HEK293 (cell line): ENCODE measurements at regions not wholly inside any gene's neighbourhood (a gene's known extent, or its start where the extent isn't known, plus 50 kb on each side); places are given as distances from the start of the nearest gene placed in this dataset.

Experiments
- CTCF ChIA-PET: fragments of 350-600 bp; formaldehyde crosslinking; extraction: SDS; loops from one replicate; lab custom pipeline; 2021; ENCODE audit warnings: antibody characterized with exemption; lab: Yijun Ruan, JAX
- POLR2A ChIA-PET: fragments of 300-600 bp; formaldehyde crosslinking; extraction: SDS; loops from one replicate; lab custom pipeline; 2020; ENCODE audit warnings: antibody characterized with exemption, inconsistent platforms; lab: Yijun Ruan, JAX
- H3K27ac ChIP-seq: fragments of 200-500 bp; sonication (Bioruptor generic); 2 replicates; pipeline ENCODE4 v1.5.1; 2014; ENCODE audit warnings: low read depth, low read length, control low read depth, inconsistent platforms; ENCODE audit errors: extremely low read depth
- H3K36me3 ChIP-seq, 2 experiments: fragments of 200-500 bp in 1 of 2; sonication (Bioruptor generic) in 1 of 2; 1 replicate in 1 of 2; 2 replicates in 1 of 2; pipeline ENCODE4 v1.5.1; 2014 to 2017; ENCODE audit warnings: inconsistent platforms in 2 of 2, low read length in 2 of 2; ENCODE audit not compliant: control insufficient read depth in 2 of 2, insufficient read depth in 1 of 2
- H3K4me1 ChIP-seq: fragments of 200-500 bp; sonication (Bioruptor generic); 2 replicates; pipeline ENCODE4 v1.5.1; 2014; ENCODE audit warnings: mild to moderate bottlenecking, low read length, inconsistent platforms; ENCODE audit not compliant: control insufficient read depth, insufficient read depth
- H3K4me3 ChIP-seq: 2 replicates; pipeline ENCODE4 v1.5.1; 2011; ENCODE audit warnings: low read depth, mild to moderate bottlenecking, control low read depth, low read length, moderate library complexity
- H3K9me3 ChIP-seq: fragments of 200-500 bp; sonication (Bioruptor generic); 2 replicates; pipeline ENCODE4 v1.5.1; 2014; ENCODE audit warnings: low read depth, low read length, inconsistent platforms; ENCODE audit not compliant: control insufficient read depth, insufficient read depth
- BCL11B ChIP-seq: fragments of 450-650 bp; formaldehyde crosslinking; IDR thresholded peaks from 2 replicates; pipeline ENCODE4 v1.5.1; 2016; ENCODE audit warnings: low read depth, missing biosample characterization, missing genetic modification characterization
- GFI1B ChIP-seq: fragments of 450-650 bp; formaldehyde crosslinking; IDR thresholded peaks from 2 replicates; pipeline ENCODE4 v1.5.1; 2016; ENCODE audit warnings: missing biosample characterization, missing genetic modification characterization
- KLF16 ChIP-seq: fragments of 450-650 bp; formaldehyde crosslinking; IDR thresholded peaks from 2 replicates; pipeline ENCODE4 v1.5.1; 2017; ENCODE audit warnings: missing biosample characterization, missing genetic modification characterization
- KLF17 ChIP-seq: fragments of 450-650 bp; formaldehyde crosslinking; IDR thresholded peaks from 2 replicates; pipeline ENCODE4 v1.5.1; 2016; ENCODE audit warnings: missing biosample characterization, missing genetic modification characterization
- KLF9 ChIP-seq: fragments of 450-650 bp; formaldehyde crosslinking; IDR thresholded peaks from 2 replicates; pipeline ENCODE4 v1.5.1; 2016; ENCODE audit warnings: missing biosample characterization, missing genetic modification characterization, low read depth
- PRDM4 ChIP-seq: fragments of 450-650 bp; formaldehyde crosslinking; IDR thresholded peaks from 2 replicates; pipeline ENCODE4 v1.5.1; 2017; ENCODE audit warnings: missing biosample characterization, missing genetic modification characterization
- ZFP69B ChIP-seq: fragments of 450-650 bp; formaldehyde crosslinking; IDR thresholded peaks from 2 replicates; pipeline ENCODE4 v1.5.1; 2016; ENCODE audit warnings: missing biosample characterization, missing genetic modification characterization
- ZNF10 ChIP-seq: fragments of 450-650 bp; formaldehyde crosslinking; IDR thresholded peaks from 2 replicates; pipeline ENCODE4 v1.5.1; 2017; ENCODE audit warnings: missing biosample characterization, missing genetic modification characterization
- ZNF138 ChIP-seq: fragments of 450-650 bp; formaldehyde crosslinking; IDR thresholded peaks from 2 replicates; pipeline ENCODE4 v1.5.1; 2016; ENCODE audit warnings: missing biosample characterization, missing genetic modification characterization, borderline replicate concordance
- ZNF140 ChIP-seq: fragments of 450-650 bp; formaldehyde crosslinking; IDR thresholded peaks from 2 replicates; pipeline ENCODE4 v1.5.1; 2016; ENCODE audit warnings: missing biosample characterization, missing genetic modification characterization
- ZNF23 ChIP-seq: fragments of 450-650 bp; formaldehyde crosslinking; IDR thresholded peaks from 2 replicates; pipeline ENCODE4 v1.5.1; 2016; ENCODE audit warnings: missing biosample characterization, missing genetic modification characterization, borderline replicate concordance
- ZNF335 ChIP-seq: fragments of 450-650 bp; formaldehyde crosslinking; conservative IDR thresholded peaks from 2 replicates; pipeline ENCODE4 v1.5.1; 2016; ENCODE audit warnings: missing biosample characterization, missing genetic modification characterization
- ZNF391 ChIP-seq: fragments of 450-650 bp; formaldehyde crosslinking; IDR thresholded peaks from 2 replicates; pipeline ENCODE4 v1.5.1; 2016; ENCODE audit warnings: low read depth, missing biosample characterization, missing genetic modification characterization, borderline replicate concordance
- ZNF423 ChIP-seq: fragments of 450-650 bp; formaldehyde crosslinking; IDR thresholded peaks from 2 replicates; pipeline ENCODE4 v1.5.1; 2016; ENCODE audit warnings: missing biosample characterization, missing genetic modification characterization
- ZNF555 ChIP-seq: fragments of 450-650 bp; formaldehyde crosslinking; conservative IDR thresholded peaks from 2 replicates; pipeline ENCODE4 v1.5.1; 2017; ENCODE audit warnings: missing biosample characterization, mild to moderate bottlenecking, missing genetic modification characterization, inconsistent platforms
- ZNF558 ChIP-seq: fragments of 450-650 bp; formaldehyde crosslinking; IDR thresholded peaks from 2 replicates; pipeline ENCODE4 v1.5.1; 2016; ENCODE audit warnings: missing biosample characterization, missing genetic modification characterization
- ZNF626 ChIP-seq: fragments of 450-650 bp; sonication (Bioruptor Pico); formaldehyde crosslinking; IDR thresholded peaks from 2 replicates; pipeline ENCODE4 v1.5.1; 2018; ENCODE audit warnings: missing biosample characterization, missing genetic modification characterization, inconsistent platforms
- ZNF76 ChIP-seq: fragments of 450-650 bp; formaldehyde crosslinking; IDR thresholded peaks from 2 replicates; pipeline ENCODE4; 2016; ENCODE audit warnings: low read depth, missing biosample characterization, missing genetic modification characterization, borderline replicate concordance
- TF ChIP-seq, protein P1 (sequence below): fragments of 450-650 bp; formaldehyde crosslinking; IDR thresholded peaks from 2 replicates; pipeline ENCODE4 v1.5.1; 2016; ENCODE audit warnings: missing biosample characterization, missing genetic modification characterization
- TF ChIP-seq, protein P2 (sequence below): fragments of 450-650 bp; formaldehyde crosslinking; IDR thresholded peaks from 2 replicates; pipeline ENCODE4 v1.5.1; 2016; ENCODE audit warnings: missing biosample characterization, missing genetic modification characterization
- TF ChIP-seq, protein P3 (sequence below): fragments of 450-650 bp; formaldehyde crosslinking; IDR thresholded peaks from 2 replicates; pipeline ENCODE4 v1.5.1; 2017; ENCODE audit warnings: missing biosample characterization, missing genetic modification characterization

DNA sequence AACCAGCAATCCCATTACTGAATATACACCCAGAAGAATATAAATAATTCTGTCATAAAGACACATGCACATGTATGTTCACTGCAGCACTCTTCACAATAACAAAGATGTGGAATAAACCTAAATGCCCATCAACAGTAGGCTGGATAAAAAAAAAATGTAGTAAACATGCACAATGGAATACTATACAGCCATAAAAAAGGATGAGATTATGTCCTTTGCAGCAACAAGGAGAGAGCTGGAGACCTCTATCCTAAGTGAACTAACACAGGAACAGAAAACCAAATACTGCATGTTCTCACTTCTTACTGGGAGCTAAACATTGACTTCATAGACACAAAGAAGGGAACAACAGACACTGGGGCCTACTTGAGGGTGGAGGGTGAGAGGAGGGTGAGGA lies 2067.7 kb downstream of the ARAP2 start:
- H3K36me3 ChIP-seq, result no peaks in the 10 kb centered on the region
- no peak overlapping the region for H3K27ac ChIP-seq
- ChIA-PET POLR2A (no interaction called here), CTCF (no interaction called here)
- no peaks in the 10 kb centered on the region for H3K9me3 ChIP-seq
- H3K4me1 ChIP-seq, result no peaks in the 10 kb centered on the region
- TF ChIP-seq, protein P1, sequence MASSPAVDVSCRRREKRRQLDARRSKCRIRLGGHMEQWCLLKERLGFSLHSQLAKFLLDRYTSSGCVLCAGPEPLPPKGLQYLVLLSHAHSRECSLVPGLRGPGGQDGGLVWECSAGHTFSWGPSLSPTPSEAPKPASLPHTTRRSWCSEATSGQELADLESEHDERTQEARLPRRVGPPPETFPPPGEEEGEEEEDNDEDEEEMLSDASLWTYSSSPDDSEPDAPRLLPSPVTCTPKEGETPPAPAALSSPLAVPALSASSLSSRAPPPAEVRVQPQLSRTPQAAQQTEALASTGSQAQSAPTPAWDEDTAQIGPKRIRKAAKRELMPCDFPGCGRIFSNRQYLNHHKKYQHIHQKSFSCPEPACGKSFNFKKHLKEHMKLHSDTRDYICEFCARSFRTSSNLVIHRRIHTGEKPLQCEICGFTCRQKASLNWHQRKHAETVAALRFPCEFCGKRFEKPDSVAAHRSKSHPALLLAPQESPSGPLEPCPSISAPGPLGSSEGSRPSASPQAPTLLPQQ (tag by site-specific recombination), result no peak
- TF ChIP-seq ZNF391 (tag by site-specific recombination), result no peak
- no peak for TF ChIP-seq KLF9 (tag by site-specific recombination)
- no peak for TF ChIP-seq ZNF626 (tag by site-specific recombination)
- H3K4me3 ChIP-seq, result no peak overlapping the region

DNA sequence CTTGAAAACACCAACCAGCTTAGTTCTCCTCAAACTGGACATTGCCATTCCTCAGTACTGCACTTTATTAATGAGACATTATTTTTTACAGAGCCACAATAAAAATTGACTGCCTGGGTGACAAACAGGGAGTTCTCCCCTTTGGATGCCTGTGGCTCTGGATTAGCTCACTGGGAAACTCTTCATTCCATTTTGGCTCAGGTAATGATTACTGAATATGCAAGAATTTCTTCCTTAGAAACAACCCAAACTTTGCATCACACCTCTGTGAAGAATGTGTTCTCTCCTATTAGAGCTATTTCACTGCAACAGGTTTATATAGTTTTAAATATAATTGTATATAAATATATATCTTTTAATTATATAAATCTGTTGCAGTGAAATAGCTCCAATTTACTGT lies 2065.8 kb downstream of the ARAP2 start:
- no peak overlapping the region for H3K4me3 ChIP-seq
- no peaks in the 10 kb centered on the region for H3K9me3 ChIP-seq
- POLR2A ChIA-PET, result no interaction called here
- no peak overlapping the region for H3K27ac ChIP-seq
- TF ChIP-seq ZNF138 (tag by site-specific recombination), result no peak
- TF ChIP-seq ZNF558, result no peak
- no peak for TF ChIP-seq ZFP69B (tag by site-specific recombination)
- TF ChIP-seq BCL11B (tag by site-specific recombination), result no peak
- TF ChIP-seq ZNF10 (tag by site-specific recombination), result no peak
- TF ChIP-seq, protein P2, sequence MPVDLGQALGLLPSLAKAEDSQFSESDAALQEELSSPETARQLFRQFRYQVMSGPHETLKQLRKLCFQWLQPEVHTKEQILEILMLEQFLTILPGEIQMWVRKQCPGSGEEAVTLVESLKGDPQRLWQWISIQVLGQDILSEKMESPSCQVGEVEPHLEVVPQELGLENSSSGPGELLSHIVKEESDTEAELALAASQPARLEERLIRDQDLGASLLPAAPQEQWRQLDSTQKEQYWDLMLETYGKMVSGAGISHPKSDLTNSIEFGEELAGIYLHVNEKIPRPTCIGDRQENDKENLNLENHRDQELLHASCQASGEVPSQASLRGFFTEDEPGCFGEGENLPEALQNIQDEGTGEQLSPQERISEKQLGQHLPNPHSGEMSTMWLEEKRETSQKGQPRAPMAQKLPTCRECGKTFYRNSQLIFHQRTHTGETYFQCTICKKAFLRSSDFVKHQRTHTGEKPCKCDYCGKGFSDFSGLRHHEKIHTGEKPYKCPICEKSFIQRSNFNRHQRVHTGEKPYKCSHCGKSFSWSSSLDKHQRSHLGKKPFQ (tag by site-specific recombination), result no peak
- no peak for TF ChIP-seq KLF17 (tag by site-specific recombination)
- TF ChIP-seq ZNF23 (tag by site-specific recombination), result no peak
- TF ChIP-seq, protein P3, sequence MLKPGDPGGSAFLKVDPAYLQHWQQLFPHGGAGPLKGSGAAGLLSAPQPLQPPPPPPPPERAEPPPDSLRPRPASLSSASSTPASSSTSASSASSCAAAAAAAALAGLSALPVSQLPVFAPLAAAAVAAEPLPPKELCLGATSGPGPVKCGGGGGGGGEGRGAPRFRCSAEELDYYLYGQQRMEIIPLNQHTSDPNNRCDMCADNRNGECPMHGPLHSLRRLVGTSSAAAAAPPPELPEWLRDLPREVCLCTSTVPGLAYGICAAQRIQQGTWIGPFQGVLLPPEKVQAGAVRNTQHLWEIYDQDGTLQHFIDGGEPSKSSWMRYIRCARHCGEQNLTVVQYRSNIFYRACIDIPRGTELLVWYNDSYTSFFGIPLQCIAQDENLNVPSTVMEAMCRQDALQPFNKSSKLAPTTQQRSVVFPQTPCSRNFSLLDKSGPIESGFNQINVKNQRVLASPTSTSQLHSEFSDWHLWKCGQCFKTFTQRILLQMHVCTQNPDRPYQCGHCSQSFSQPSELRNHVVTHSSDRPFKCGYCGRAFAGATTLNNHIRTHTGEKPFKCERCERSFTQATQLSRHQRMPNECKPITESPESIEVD (tag by site-specific recombination), result no peak
- CTCF ChIA-PET, result no interaction called here
- no peaks in the 10 kb centered on the region for H3K4me1 ChIP-seq
- no peaks in the 10 kb centered on the region for H3K36me3 ChIP-seq

GRCh38 chr4:34181311-34181841 lies 2062.9 kb downstream of the ARAP2 start:
- no peak overlapping the region for H3K27ac ChIP-seq
- POLR2A ChIA-PET, result no interaction called here
- CTCF ChIA-PET, result no interaction called here
- no peaks in the 10 kb centered on the region for H3K4me1 ChIP-seq
- no peaks in the 10 kb centered on the region for H3K36me3 ChIP-seq
- H3K9me3 ChIP-seq, result no peaks in the 10 kb centered on the region
- no peak overlapping the region for H3K4me3 ChIP-seq
- TF ChIP-seq ZNF335 (tag by site-specific recombination) (no peak), ZNF140 (tag by site-specific recombination) (no peak), PRDM4 (tag by site-specific recombination) (no peak), ZNF76 (tag by site-specific recombination) (no peak), ZNF423 (tag by site-specific recombination) (no peak), KLF16 (no peak), ZNF555 (tag by site-specific recombination) (no peak), GFI1B (tag by site-specific recombination) (no peak)
- TF ChIP-seq, protein P2 (tag by site-specific recombination), result no peak
